ENCODE measurements at regions not wholly inside any gene's neighbourhood (a gene's known extent, or its start where the extent isn't known, plus 50 kb on each side); places are given as distances from the start of the nearest gene placed in this dataset.

DNA sequence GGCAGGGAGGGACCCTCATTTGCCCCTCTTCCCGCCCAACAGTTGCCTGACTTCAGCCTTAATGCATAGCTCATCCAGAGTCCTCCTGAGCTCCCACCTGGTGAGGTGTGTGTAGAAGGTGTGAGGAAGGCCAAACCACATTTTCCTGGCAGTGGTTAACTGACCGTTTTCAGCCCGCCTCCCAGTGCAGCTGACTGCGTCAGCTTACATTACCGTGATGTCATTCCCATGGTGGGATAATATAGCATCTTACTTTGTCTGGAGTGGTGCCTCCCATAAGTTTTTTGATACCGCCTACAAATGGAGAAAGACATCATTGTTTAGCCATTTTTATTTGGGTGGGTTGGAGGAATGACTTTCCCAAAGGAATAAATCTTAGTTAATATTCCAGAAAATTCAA, 151.9 kb downstream of the C9orf152 start:
- Mint-ChIP-seq H3K27me3 (ENCODE audit: low read depth) (no peaks in the 10 kb centered on the region), H3K9me3 (no peaks in the 10 kb centered on the region), H3K27ac (no peak overlapping the region), H3K36me3 (ENCODE audit: insufficient read depth in 2 of 2) (peaks cover 10 to 26% of the 10 kb centered on the region in 2 donors), H3K4me3 (no peak overlapping the region), H3K4me1 (ENCODE audit: low read depth) (peaks cover 55% of the 10 kb centered on the region)
- no peak for DNase-seq
- no peak for ATAC-seq (replicated peaks in 1 of 2)

DNA sequence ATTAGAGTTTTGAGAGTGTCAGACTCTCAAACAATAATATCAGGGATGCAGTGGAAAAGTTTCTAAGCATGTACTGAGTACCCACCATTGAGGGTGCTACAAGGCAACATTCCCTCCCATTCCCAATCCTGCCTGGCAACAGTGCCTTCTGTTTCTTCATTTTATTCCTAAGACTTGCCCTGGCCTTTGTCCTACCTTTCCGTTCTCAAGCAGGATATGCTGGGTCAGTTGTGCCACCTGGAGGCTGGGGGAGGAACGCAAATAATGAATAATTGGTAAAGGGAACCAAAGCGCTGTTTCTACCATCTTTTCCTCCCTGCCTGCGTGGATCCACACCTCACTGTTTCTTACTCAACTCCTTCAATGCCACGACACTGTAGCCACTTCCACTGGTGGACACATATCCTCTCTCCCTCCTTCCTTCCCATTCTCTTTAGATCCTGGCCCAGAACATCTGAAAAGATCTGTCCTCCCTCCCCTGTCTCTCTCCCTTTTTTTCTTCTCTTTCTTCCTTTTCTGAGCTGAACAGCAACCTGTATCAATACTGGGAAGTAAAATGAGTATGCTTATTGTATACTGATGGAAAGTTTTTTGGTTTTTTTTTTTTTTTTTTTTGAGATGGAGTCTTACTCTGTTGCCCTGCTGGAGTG, 149.5 kb downstream of the C9orf152 start:
- peak; percentile 50 to 58 for ATAC-seq (replicated peaks in 1 of 2)
- Mint-ChIP-seq H3K9me3 (no peaks in the 10 kb centered on the region), H3K36me3 (ENCODE audit: insufficient read depth in 2 of 2) (peaks cover 6 to 20% of the 10 kb centered on the region in 2 donors), H3K27ac (no peak overlapping the region), H3K4me1 (ENCODE audit: low read depth) (peaks cover 34% of the 10 kb centered on the region), H3K27me3 (ENCODE audit: low read depth) (no peaks in the 10 kb centered on the region), H3K4me3 (no peak overlapping the region)
- DNase-seq: peak; percentile 47 to 50

DNA sequence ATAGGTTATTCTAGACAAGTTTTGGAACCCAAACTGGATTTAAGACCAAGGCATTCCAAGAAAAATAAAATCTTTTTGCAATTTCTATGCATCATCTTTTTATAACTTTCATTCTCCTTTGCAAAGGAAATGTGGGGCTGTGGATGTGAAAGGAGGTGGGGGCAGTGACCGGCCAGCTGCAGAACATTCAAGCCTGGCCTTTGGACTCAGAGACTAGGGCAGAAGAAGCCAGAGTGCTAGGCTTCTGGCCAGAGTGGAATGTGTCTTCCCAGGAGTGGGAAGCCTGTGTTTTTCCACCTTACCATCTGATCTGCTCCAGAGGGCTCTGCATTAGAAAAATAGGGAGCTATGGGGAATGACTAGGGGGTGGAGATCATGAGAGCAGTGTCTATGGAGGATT, 148.5 kb downstream of the C9orf152 start:
- ATAC-seq (replicated peaks in 1 of 2) (no peak), DNase-seq (no peak)
- Mint-ChIP-seq H3K36me3 (ENCODE audit: insufficient read depth in 2 of 2) (peaks cover 6 to 23% of the 10 kb centered on the region in 2 donors), H3K27me3 (ENCODE audit: low read depth) (no peaks in the 10 kb centered on the region), H3K4me3 (no peak overlapping the region), H3K9me3 (no peaks in the 10 kb centered on the region), H3K4me1 (ENCODE audit: low read depth) (peaks cover 34% of the 10 kb centered on the region), H3K27ac (no peak overlapping the region)

DNA sequence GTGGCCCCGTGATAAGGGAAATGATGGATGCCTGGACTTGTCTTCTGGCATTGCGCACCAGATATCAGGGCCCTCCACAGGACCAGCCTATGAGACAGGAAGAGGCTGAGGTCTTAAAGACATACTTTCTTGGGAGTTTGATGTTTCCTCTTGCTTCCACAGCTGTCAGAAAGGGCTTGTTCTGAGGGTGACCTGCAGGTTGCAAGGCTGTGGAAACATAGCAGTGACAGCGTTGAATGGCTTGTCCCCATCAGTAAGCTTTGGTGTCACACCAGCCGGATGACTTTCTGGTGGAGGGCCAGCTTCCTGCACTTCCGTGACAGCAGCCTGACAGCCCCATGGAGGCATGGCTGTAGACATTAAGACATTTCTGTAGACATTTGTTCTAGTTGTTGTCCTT, 143.2 kb downstream of the C9orf152 start:
- DNase-seq (no peak), ATAC-seq (replicated peaks in 1 of 2) (no peak)
- Mint-ChIP-seq H3K36me3 (ENCODE audit: insufficient read depth in 2 of 2) (peaks cover 5 to 16% of the 10 kb centered on the region in 2 donors), H3K4me1 (ENCODE audit: low read depth) (peaks cover 39% of the 10 kb centered on the region), H3K27ac (no peak overlapping the region), H3K27me3 (ENCODE audit: low read depth) (no peaks in the 10 kb centered on the region), H3K4me3 (no peak overlapping the region), H3K9me3 (peaks cover 0 to 4% of the 10 kb centered on the region in 2 donors)

DNA sequence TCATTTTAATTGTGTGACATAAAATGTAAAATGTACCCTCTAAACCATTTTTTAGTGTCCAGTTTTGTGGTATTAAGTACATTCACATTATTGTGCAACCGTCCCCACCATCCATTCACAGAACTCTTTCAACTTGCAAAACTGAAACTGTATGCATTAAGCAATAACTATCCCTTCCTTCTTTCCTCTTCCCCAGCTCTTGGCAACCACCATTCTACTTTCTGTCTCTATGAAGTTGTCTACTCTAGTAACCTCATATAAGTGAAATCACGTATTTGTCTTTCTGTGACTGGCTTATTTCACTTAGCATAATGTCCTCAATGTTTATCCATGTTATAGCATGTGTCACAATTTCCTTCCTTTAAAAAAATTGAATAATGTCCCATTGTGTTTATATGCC, 142.4 kb downstream of the C9orf152 start:
- Mint-ChIP-seq H3K27ac (no peak overlapping the region), H3K36me3 (ENCODE audit: insufficient read depth in 2 of 2) (peaks cover 5 to 20% of the 10 kb centered on the region in 2 donors), H3K4me3 (no peak overlapping the region), H3K9me3 (peaks cover 0 to 4% of the 10 kb centered on the region in 2 donors), H3K4me1 (ENCODE audit: low read depth) (peaks cover 39% of the 10 kb centered on the region), H3K27me3 (ENCODE audit: low read depth) (no peaks in the 10 kb centered on the region)
- DNase-seq (no peak), ATAC-seq (replicated peaks in 1 of 2) (no peak)

DNA sequence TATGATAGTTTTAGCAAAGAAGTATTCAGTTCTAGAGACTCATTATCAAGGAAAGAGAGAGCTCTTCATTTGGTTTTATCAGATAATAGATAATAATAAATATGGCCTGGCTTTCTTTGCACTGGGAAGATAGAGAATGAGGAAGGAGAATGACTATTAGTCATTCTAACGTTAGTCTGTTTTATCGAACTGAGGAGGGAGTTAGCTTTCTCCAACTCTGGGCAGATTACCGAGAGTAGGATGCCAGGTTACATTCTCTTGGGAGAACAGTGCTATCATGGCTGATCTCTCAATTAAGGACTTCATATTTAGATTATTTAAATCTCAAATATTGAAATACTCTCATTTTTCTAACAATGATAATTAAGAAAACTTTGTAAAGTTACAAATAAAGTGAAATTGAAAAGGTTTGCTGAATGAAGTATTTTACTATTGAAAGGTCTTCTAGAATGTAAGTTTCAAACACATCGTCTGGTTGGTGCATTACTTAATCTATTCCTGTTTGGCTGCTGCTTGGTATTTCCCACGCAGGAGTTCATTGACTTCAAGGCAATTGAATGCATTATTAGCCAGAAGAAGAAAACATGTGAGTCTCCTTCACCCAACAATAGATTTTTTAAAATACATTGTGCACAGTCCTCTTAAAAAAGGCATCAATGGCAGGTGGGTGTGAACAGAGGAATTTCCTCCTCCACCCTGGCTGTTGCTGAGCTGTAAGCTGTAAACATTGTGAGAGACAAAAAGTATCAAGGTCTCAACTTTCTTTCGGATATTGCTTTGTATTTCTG, 140.8 kb downstream of the C9orf152 start:
- Mint-ChIP-seq H3K36me3 (ENCODE audit: insufficient read depth in 2 of 2) (peaks cover 2 to 20% of the 10 kb centered on the region in 2 donors), H3K9me3 (peaks cover 0 to 4% of the 10 kb centered on the region in 2 donors), H3K27me3 (ENCODE audit: low read depth) (no peaks in the 10 kb centered on the region), H3K27ac (no peak overlapping the region), H3K4me3 (no peak overlapping the region), H3K4me1 (ENCODE audit: low read depth) (peaks cover 39% of the 10 kb centered on the region)
- no peak for DNase-seq
- no peak for ATAC-seq (replicated peaks in 1 of 2)

DNA sequence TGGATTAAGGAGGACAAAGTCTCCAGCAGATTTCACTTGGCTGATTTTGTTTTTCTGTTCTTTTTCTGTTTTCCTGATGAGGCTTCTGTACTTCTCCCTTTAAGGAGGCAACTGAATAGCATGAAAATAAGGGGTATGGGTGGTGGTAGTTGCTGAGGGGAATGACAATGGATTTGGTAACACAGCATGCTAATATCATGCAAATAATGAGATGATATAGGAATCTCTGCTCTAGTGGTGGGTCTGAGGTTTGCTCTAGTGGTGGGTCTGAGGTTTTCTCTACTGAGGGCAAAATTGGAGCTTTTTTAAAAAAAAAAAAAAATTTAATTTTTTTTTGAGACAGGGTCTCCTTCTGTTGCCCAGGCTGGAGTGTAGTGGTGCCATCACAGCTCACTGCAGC, 139.7 kb downstream of the C9orf152 start:
- peaks cover 2 to 16% of the 10 kb centered on the region in 2 donors for H3K36me3 Mint-ChIP-seq (ENCODE audit: insufficient read depth in 2 of 2)

DNA sequence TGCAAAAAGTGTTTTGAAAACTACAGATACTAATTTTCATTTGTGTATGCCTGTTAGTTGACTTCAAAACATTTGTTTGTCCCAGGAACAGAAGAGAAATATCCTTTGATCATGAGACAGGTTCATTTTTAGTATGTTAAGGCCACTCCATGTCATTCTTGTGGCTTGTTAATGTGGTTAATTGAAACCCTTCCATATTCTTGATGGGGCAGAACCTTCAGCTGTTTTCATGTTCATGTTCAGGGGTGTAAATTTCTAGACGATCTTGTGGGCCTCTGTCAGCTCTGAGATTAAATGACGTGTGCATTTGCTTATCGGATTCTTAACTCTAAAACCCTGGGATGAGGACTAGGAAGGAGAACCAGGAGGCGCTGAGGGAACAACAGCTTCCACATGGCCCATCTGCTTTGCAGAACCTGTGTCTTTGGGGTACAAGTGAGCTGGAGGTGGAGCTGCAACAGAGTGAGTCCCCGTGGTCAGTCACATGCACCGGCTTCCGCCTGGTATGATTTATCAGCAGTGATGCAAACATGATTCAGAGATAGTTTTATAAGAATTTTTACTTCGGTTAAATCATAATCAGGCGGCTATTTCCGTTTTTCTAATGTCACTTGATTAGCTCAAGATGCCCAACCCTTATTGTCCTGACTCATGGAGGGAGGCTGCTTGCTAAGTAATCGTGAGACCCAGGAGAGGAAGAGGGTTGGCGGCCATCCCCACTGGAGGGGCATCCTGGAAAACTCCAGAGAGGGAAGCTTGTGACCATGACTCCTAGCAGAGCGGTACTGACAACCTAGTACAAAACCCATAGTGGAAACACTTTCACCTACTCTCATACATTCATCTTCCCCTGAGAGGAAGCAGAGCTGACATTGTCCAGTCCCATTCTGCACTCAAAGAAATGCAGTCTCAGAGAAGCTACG, 138.4 kb downstream of the C9orf152 start:
- peak overlapping the region in 1 of 2 donors; percentile 5 for H3K4me3 Mint-ChIP-seq
- H3K36me3 Mint-ChIP-seq (ENCODE audit: insufficient read depth in 2 of 2): peaks cover 7 to 13% of the 10 kb centered on the region in 2 donors
- H3K27me3 Mint-ChIP-seq (ENCODE audit: low read depth): no peaks in the 10 kb centered on the region
- H3K27ac Mint-ChIP-seq: no peak overlapping the region
- DNase-seq (no peak), ATAC-seq (replicated peaks in 1 of 2) (no peak)
- peaks cover 0 to 4% of the 10 kb centered on the region in 2 donors for H3K9me3 Mint-ChIP-seq
- H3K4me1 Mint-ChIP-seq (ENCODE audit: low read depth): peaks cover 38% of the 10 kb centered on the region

More for the DNA sequence above, 139.7 kb downstream of the C9orf152 start:
- Mint-ChIP-seq H3K4me3 (no peak overlapping the region), H3K27ac (no peak overlapping the region), H3K27me3 (ENCODE audit: low read depth) (no peaks in the 10 kb centered on the region), H3K4me1 (ENCODE audit: low read depth) (peaks cover 44% of the 10 kb centered on the region), H3K9me3 (peaks cover 0 to 4% of the 10 kb centered on the region in 2 donors)
- no peak for DNase-seq
- no peak for ATAC-seq (replicated peaks in 1 of 2)

DNA sequence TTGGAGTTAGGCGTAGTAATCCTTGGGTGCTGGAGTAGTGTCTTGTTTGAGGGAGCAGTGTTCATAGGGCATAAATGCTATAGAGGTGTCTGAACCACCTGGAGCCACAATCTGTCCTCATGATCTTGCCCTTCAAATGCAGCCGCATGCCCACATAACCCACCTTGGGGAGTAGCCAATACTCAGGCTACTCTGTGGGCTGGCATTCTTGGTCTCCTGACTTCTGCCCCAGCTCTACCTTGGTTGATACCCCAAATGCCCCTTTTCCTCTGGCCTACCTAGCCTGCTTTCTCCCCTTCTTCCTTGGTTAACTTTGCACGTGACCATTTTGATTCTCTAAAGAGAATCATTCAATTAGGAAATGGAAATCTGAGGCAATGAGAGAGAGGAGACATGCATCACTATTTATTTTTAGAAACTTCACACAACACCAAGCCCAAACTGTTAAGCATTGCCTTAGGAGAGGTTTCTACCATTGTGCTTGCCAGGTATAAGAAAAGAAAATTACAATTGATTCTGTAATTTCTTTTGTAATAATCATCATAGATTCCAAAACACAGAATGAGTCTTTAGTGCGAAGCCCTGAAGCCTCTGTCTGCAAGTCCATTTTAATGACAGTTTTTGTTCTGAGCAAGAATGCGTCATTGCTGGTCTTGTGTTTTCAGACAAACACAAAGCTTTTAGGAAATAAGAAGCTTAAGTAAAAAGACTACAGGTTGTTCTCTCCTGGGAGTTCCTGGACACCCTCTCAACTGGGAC, 135.2 kb downstream of the C9orf152 start:
- DNase-seq (no peak), ATAC-seq (replicated peaks in 1 of 2) (no peak)
- Mint-ChIP-seq H3K36me3 (ENCODE audit: insufficient read depth in 2 of 2) (peaks cover 5 to 7% of the 10 kb centered on the region in 2 donors), H3K27ac (no peak overlapping the region), H3K4me3 (no peak overlapping the region), H3K27me3 (ENCODE audit: low read depth) (no peaks in the 10 kb centered on the region), H3K9me3 (no peaks in the 10 kb centered on the region), H3K4me1 (ENCODE audit: low read depth) (peaks cover 19% of the 10 kb centered on the region)

DNA sequence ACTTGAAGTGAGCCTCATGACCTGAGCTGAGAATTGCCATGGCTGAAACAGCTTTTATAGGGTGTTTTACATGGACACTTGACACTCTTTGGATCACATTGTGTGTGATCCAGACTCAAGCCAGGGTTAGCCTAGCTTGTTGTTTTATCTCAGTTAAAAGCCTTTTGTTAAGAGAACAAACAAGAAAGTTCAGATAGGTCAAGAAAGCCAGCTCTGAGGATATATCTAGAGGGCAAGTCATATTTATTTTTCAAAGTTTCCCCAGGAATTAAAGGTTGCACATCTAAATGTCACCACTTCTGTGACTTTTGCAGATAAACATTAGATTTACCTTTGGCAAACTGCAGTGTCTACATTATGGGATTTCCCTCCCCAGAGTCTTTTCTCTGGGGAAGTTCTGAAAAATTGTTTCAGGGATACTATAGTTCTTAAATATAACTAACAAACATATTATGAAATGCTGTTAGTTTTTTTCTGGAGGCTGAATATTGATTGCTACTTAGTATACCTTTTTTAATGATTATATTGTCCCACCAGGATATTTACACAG, 134.5 kb downstream of the C9orf152 start:
- no peak overlapping the region for H3K4me3 Mint-ChIP-seq
- no peak for DNase-seq

DNA sequence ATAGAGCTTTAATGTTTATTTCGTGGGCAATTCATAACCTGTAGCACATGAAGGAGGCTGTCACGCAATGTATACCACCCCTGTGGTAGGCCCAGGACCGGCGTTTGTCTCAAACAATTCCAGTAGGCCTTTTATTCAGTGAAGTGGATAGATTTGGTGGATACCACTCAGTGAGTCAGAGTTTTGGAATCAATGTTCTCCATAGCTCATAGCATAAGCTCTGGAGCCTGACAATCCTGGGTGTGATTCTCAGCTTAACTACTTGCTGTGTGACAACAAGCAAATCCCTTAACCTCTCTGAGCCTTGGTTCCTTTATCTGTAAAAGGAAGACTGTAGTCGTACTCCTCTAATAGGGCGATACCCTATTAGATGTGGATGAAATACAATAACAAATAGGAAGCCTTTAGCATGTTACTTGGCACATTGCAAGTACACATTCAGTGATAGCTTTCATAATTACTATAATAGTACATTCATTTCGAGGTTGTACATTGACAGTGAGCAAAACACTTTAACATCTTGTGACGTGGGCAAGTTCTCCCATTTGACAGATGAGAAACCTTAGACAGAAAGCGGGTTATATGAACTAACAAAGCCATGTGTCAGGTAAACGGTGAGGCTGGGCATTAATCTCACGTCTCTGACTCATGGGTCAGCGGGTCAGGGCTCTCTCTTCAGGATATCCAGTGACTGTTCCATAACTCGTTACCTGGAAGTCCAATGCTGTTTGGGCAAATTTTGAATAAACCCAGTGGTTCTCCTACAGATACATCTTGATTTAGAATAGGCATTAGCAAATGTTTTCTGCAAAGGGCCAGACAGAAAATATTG, 130.8 kb downstream of the C9orf152 start:
- DNase-seq (peak in 1 of 2 donors; percentile 4), ATAC-seq (replicated peaks in 1 of 2) (peak; percentile 55 to 90)
- H3K4me3 Mint-ChIP-seq: no peak overlapping the region
- no peaks in the 10 kb centered on the region for H3K27me3 Mint-ChIP-seq (ENCODE audit: low read depth)
- H3K27ac Mint-ChIP-seq: peak overlapping the region; percentile 50
- peaks cover 3 to 7% of the 10 kb centered on the region in 2 donors for H3K36me3 Mint-ChIP-seq (ENCODE audit: insufficient read depth in 2 of 2)
- H3K9me3 Mint-ChIP-seq: no peaks in the 10 kb centered on the region
- peaks cover 26% of the 10 kb centered on the region for H3K4me1 Mint-ChIP-seq (ENCODE audit: low read depth)

More for the DNA sequence above, 134.5 kb downstream of the C9orf152 start:
- no peaks in the 10 kb centered on the region for H3K9me3 Mint-ChIP-seq
- peaks cover 19% of the 10 kb centered on the region for H3K4me1 Mint-ChIP-seq (ENCODE audit: low read depth)
- peaks cover 5 to 7% of the 10 kb centered on the region in 2 donors for H3K36me3 Mint-ChIP-seq (ENCODE audit: insufficient read depth in 2 of 2)
- ATAC-seq (replicated peaks in 1 of 2): no peak
- H3K27me3 Mint-ChIP-seq (ENCODE audit: low read depth): no peaks in the 10 kb centered on the region
- no peak overlapping the region for H3K27ac Mint-ChIP-seq

Data from activated T-cell treated with anti-CD3 and anti-CD28 coated beads, Interleukin-2, amount 50 U/mL, for 72 hours (primary cell).